OCI-LY7 (cell line): ENCODE measurements at regions not wholly inside any gene's neighbourhood (a gene's known extent, or its start where the extent isn't known, plus 50 kb on each side); places are given as distances from the start of the nearest gene placed in this dataset.

Source experiments
- CTCF ChIP-seq: fragments of 200-600 bp; sonication (generic); conservative IDR thresholded peaks from 2 replicates; pipeline ENCODE4 v1.5.1; 2014; ENCODE audit warnings: mild to moderate bottlenecking, antibody characterized with exemption, low read length, moderate library complexity, mixed read lengths
- EZH2phosphoT487 ChIP-seq: fragments of 200-600 bp; sonication (generic); IDR thresholded peaks from 2 replicates; pipeline ENCODE4 v1.6.1; 2018; ENCODE audit warnings: low read depth, borderline replicate concordance, mild to moderate bottlenecking, mixed run types, antibody characterized with exemption, low read length, moderate library complexity, mixed read lengths

- no peak for TF ChIP-seq EZH2phosphoT487
- no peak for TF ChIP-seq CTCF
These were observed 120.4 kb downstream of the CHD9NB start for GRCh38 chr16:52932321-52932720.
